GM12878 (cell line): ENCODE measurements at regions not wholly inside any gene's neighbourhood (a gene's known extent, or its start where the extent isn't known, plus 50 kb on each side); places are given as distances from the start of the nearest gene placed in this dataset.

Experiments used
- ATAC-seq: fragments of 200-7000 bp; cut with Tn5 transposase; 3 replicates; pipeline ENCODE4 v1.9.1; 2020; ENCODE audit warnings: mild to moderate bottlenecking, moderate library complexity
- BruUV-seq: library from RNA; stranded (reverse); fragments of 400-500 nt; replicated peaks from 2 replicates; lab custom pipeline; 2021; lab: Mats Ljungman, UMichigan
- CTCF ChIA-PET: fragments of 300-600 bp; sonication (Branson Sonifier 250); formaldehyde crosslinking; extraction: SDS; loops from one replicate; lab custom pipeline; 2021; ENCODE audit warnings: inconsistent platforms; lab: Yijun Ruan, JAX
- POLR2A ChIA-PET: fragments of 350-600 bp; formaldehyde crosslinking; extraction: SDS; loops from one replicate; lab custom pipeline; 2021; ENCODE audit warnings: inconsistent platforms; lab: Charles Lee
- RAD21 ChIA-PET: fragments of 300-600 bp; sonication (Branson Sonifier 250); formaldehyde crosslinking; loops from one replicate; lab custom pipeline; 2023; ENCODE audit warnings: antibody characterized with exemption; ENCODE audit not compliant: unreplicated experiment; lab: Charles Lee
- SMC1A ChIA-PET: fragments of 300-600 bp; sonication (Branson Sonifier 250); formaldehyde crosslinking; loops from one replicate; lab custom pipeline; 2023; ENCODE audit not compliant: unreplicated experiment, uncharacterized antibody; lab: Charles Lee
- DNase-seq: peaks from one replicate; pipeline ENCODE4 v3.0.0-alpha.2; 2011; ENCODE audit warnings: low read depth, low spot score
- FAIRE-seq: peaks from 3 replicates; lab custom pipeline; 2011; peaks lifted over from hg19 to GRCh38; lab: Jason Lieb, UNC
- H2AFZ ChIP-seq: 2 replicates; pipeline ENCODE4 v1.6.0; 2011; ENCODE audit warnings: low read depth, low read length, control low read depth; ENCODE audit not compliant: control insufficient read depth
- H3K27ac ChIP-seq: 2 replicates; pipeline ENCODE4 v1.5.1; 2011; ENCODE audit warnings: control low read depth; ENCODE audit not compliant: control insufficient read depth, insufficient read depth
- H3K27me3 ChIP-seq, 2 experiments: replicated peaks in 1 of 2; 2 replicates each; pipeline versions ENCODE4 v1.6.0 to v1.6.1; 2011; ENCODE audit warnings: low read length in 1 of 2; ENCODE audit not compliant: control insufficient read depth in 2 of 2, insufficient read depth in 2 of 2
- H3K36me3 ChIP-seq, 2 experiments: 2 replicates each; pipeline ENCODE4 v1.5.1; 2011; ENCODE audit warnings: low read length in 1 of 2; ENCODE audit not compliant: control insufficient read depth in 2 of 2, insufficient read depth in 2 of 2
- H3K4me1 ChIP-seq: 2 replicates; pipeline ENCODE4 v1.6.1; 2011; ENCODE audit warnings: mild to moderate bottlenecking, low read length, moderate library complexity, mixed read lengths; ENCODE audit not compliant: control insufficient read depth, insufficient read depth
- H3K4me2 ChIP-seq: 2 replicates; pipeline ENCODE4 v1.6.0; 2011; ENCODE audit warnings: control low read depth; ENCODE audit not compliant: control insufficient read depth, insufficient read depth
- H3K4me3 ChIP-seq: fragments of 200-600 bp; sonication (generic); 2 replicates; pipeline ENCODE4 v1.5.1; 2016
- H3K79me2 ChIP-seq: 2 replicates; pipeline ENCODE4 v1.6.0; 2011; ENCODE audit warnings: low read length; ENCODE audit not compliant: control insufficient read depth, insufficient read depth
- H3K9ac ChIP-seq: 2 replicates; pipeline ENCODE4 v1.8.0; 2011; ENCODE audit warnings: low read length, control low read depth, mixed read lengths; ENCODE audit not compliant: control insufficient read depth, insufficient read depth
- H3K9me3 ChIP-seq: replicated peaks from 3 replicates; pipeline ENCODE4 v1.5.1; 2011; ENCODE audit warnings: mild to moderate bottlenecking, low read length; ENCODE audit not compliant: control insufficient read depth, insufficient read depth
- H4K20me1 ChIP-seq: 2 replicates; pipeline ENCODE4 v1.6.0; 2011; ENCODE audit not compliant: control insufficient read depth, insufficient read depth
- EP300 ChIP-seq, 2 experiments: fragments of 150-350 bp in 1 of 2; IDR thresholded peaks; 2 replicates each; pipeline ENCODE4 v1.6.1; 2011 to 2012; ENCODE audit warnings: low read depth in 2 of 2, low read length in 2 of 2, borderline replicate concordance in 1 of 2, improper control_type of control experiment in 1 of 2, inconsistent platforms in 1 of 2; ENCODE audit not compliant: control insufficient read depth in 1 of 2
- FOXM1 ChIP-seq: IDR thresholded peaks from 2 replicates; pipeline ENCODE4 v1.6.1; 2012; ENCODE audit warnings: low read depth, mild to moderate bottlenecking, inconsistent platforms, low read length, moderate library complexity
- IKZF2 ChIP-seq, 2 experiments: fragments of 450-650 bp; IDR thresholded peaks; 2 replicates each; pipeline ENCODE4 v1.6.1; 2017; ENCODE audit warnings: mild to moderate bottlenecking in 2 of 2, moderate library complexity in 2 of 2
- IRF4 ChIP-seq: IDR thresholded peaks from 2 replicates; pipeline ENCODE4 v1.6.1; 2011; ENCODE audit warnings: low read depth, low read length
- KAT2A ChIP-seq: conservative IDR thresholded peaks from 2 replicates; pipeline ENCODE4 v1.6.1; 2011; ENCODE audit warnings: low read depth, low read length; ENCODE audit not compliant: control insufficient read depth
- NBN ChIP-seq: fragments of 450-650 bp; IDR thresholded peaks from 2 replicates; pipeline ENCODE4 v1.6.1; 2016
- NFIC ChIP-seq: IDR thresholded peaks from 2 replicates; pipeline ENCODE4 v1.6.1; 2012; ENCODE audit warnings: low read depth, mild to moderate bottlenecking, inconsistent platforms, low read length, moderate library complexity
- NR2C2 ChIP-seq: IDR thresholded peaks from 2 replicates; pipeline ENCODE4 v1.6.1; 2011; ENCODE audit warnings: borderline replicate concordance, low read depth; ENCODE audit not compliant: control insufficient read depth, insufficient read length
- SMAD1 ChIP-seq: fragments of 450-650 bp; IDR thresholded peaks from 2 replicates; pipeline ENCODE4 v1.6.1; 2018; ENCODE audit warnings: mild to moderate bottlenecking, low read depth; ENCODE audit not compliant: partially characterized antibody
- WRNIP1 ChIP-seq: IDR thresholded peaks from 2 replicates; pipeline ENCODE4 v1.6.1; 2011; ENCODE audit warnings: low read depth, low read length, improper control_type of control experiment, borderline replicate concordance
- YY1 ChIP-seq: IDR thresholded peaks from 2 replicates; pipeline ENCODE4 v1.6.1; 2011; ENCODE audit warnings: low read depth, mild to moderate bottlenecking, low read length
- ZNF24 ChIP-seq: fragments of 450-650 bp; IDR thresholded peaks from 2 replicates; pipeline ENCODE4 v1.6.1; 2017; ENCODE audit warnings: antibody characterized with exemption, mild to moderate bottlenecking
- ZNF384 ChIP-seq: IDR thresholded peaks from 2 replicates; pipeline ENCODE4 v1.6.1; 2012; ENCODE audit warnings: low read depth, mild to moderate bottlenecking, low read length, improper control_type of control experiment, borderline replicate concordance
- WGBS: methylation state at CpG from one replicate; pipeline ENCODE4 v1.1.6; 2016; ENCODE audit warnings: low lambda C conversion rate; ENCODE audit not compliant: insufficient replicate concordance, insufficient coverage; ENCODE audit errors: missing lambda C conversion rate; 5-methylcytosine and 5-hydroxymethylcytosine counted together
- in situ Hi-C: fragments of 300-500 bp; cut with MboI; formaldehyde crosslinking; loops from 9 replicates; pipeline ENCODE4 v1.14.3; 2018; ENCODE audit warnings: mixed read lengths
- intact Hi-C: fragments of 100-400 bp; cut with micrococcal nuclease; formaldehyde crosslinking; loops from one replicate; pipeline ENCODE4 v1.14.2; 2022; ENCODE audit not compliant: unreplicated experiment
- TF ChIP-seq, protein P1 (sequence below): fragments of 450-650 bp; IDR thresholded peaks from 2 replicates; pipeline ENCODE4 v1.6.1; 2017; ENCODE audit warnings: borderline replicate concordance
- TF ChIP-seq, protein P2 (sequence below): IDR thresholded peaks from 2 replicates; pipeline ENCODE4 v1.6.1; 2011; ENCODE audit warnings: borderline replicate concordance, low read depth, mild to moderate bottlenecking, moderate library complexity, low read length; ENCODE audit not compliant: insufficient read depth, poor library complexity, severe bottlenecking
- TF ChIP-seq, protein P3 (sequence below): fragments of 450-650 bp; IDR thresholded peaks from 2 replicates; pipeline ENCODE4 v1.6.1; 2016; ENCODE audit warnings: mild to moderate bottlenecking

GRCh38 chr4:185878633-185879032 is 66.6 kb upstream of the SORBS2 start:
- FAIRE-seq: no peak
- ChIA-PET POLR2A (no interaction called here), RAD21 (no interaction called here), CTCF (no interaction called here), SMC1A (no interaction called here)
- intact Hi-C loops: no loop called here
- in situ Hi-C loops: no loop called here
- no peaks in the 10 kb centered on the region for H3K27me3 ChIP-seq
- DNase-seq: no peak
- H3K4me1 ChIP-seq: no peaks in the 10 kb centered on the region
- no peaks in the 10 kb centered on the region for H3K79me2 ChIP-seq
- BruUV-seq: no TSS peak
- H2AFZ ChIP-seq: no peak overlapping the region
- no peaks in the 10 kb centered on the region; the same call in 2 of the 3 replicates for H3K9me3 ChIP-seq
- TF ChIP-seq NBN (no peak), YY1 (no peak), KAT2A (no peak), NR2C2 (no peak), ZNF384 (no peak), SMAD1 (no peak), IRF4 (no peak), FOXM1 (no peak), ZNF24 (no peak), WRNIP1 (no peak), IKZF2 (IDR thresholded peaks at IDR 0.05) (no peak), NFIC (no peak), EP300 (IDR thresholded peaks at IDR 0.05; ENCODE audit: borderline replicate concordance in 1 of 2, control insufficient read depth in 1 of 2, low read depth in 2 of 2, low read length in 2 of 2) (no peak)
- TF ChIP-seq, protein P1, sequence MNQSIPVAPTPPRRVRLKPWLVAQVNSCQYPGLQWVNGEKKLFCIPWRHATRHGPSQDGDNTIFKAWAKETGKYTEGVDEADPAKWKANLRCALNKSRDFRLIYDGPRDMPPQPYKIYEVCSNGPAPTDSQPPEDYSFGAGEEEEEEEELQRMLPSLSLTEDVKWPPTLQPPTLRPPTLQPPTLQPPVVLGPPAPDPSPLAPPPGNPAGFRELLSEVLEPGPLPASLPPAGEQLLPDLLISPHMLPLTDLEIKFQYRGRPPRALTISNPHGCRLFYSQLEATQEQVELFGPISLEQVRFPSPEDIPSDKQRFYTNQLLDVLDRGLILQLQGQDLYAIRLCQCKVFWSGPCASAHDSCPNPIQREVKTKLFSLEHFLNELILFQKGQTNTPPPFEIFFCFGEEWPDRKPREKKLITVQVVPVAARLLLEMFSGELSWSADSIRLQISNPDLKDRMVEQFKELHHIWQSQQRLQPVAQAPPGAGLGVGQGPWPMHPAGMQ: no peak
- TF ChIP-seq, protein P2, sequence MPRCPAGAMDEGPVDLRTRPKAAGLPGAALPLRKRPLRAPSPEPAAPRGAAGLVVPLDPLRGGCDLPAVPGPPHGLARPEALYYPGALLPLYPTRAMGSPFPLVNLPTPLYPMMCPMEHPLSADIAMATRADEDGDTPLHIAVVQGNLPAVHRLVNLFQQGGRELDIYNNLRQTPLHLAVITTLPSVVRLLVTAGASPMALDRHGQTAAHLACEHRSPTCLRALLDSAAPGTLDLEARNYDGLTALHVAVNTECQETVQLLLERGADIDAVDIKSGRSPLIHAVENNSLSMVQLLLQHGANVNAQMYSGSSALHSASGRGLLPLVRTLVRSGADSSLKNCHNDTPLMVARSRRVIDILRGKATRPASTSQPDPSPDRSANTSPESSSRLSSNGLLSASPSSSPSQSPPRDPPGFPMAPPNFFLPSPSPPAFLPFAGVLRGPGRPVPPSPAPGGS: no peak
- TF ChIP-seq, protein P3, sequence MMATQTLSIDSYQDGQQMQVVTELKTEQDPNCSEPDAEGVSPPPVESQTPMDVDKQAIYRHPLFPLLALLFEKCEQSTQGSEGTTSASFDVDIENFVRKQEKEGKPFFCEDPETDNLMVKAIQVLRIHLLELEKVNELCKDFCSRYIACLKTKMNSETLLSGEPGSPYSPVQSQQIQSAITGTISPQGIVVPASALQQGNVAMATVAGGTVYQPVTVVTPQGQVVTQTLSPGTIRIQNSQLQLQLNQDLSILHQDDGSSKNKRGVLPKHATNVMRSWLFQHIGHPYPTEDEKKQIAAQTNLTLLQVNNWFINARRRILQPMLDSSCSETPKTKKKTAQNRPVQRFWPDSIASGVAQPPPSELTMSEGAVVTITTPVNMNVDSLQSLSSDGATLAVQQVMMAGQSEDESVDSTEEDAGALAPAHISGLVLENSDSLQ: no peak
- H3K4me3 ChIP-seq: no peak overlapping the region
- no peak overlapping the region for H3K4me2 ChIP-seq
- no peaks in the 10 kb centered on the region for H4K20me1 ChIP-seq
- H3K9ac ChIP-seq: no peak overlapping the region
- no peaks in the 10 kb centered on the region for H3K36me3 ChIP-seq
- H3K27ac ChIP-seq: no peak overlapping the region
- WGBS: 61% methylated on average over 14 of the region's 14 CpGs
- ATAC-seq: no peak
